Limb (tissue), 2 donors: ENCODE measurements at regions not wholly inside any gene's neighbourhood (a gene's known extent, or its start where the extent isn't known, plus 50 kb on each side); places are given as distances from the start of the nearest gene placed in this dataset.
"Not testable (repeated sequence)": the region's sequence is repeated elsewhere in the genome, so short reads cannot be mapped to it uniquely, and the experiment has no call there.

Experiments
- DNase-seq, 2 donors: peaks; one replicate each; pipeline ENCODE4 v3.0.0-alpha.2; 2016; ENCODE audit errors: extremely low spot score in 2 of 2

- no peak for DNase-seq
Observed at GRCh38 chr2:138267902-138268254, 233.7 kb upstream of the SPOPL start.

- no peak for DNase-seq
Observed at GRCh38 chr2:138269765-138270164, 231.8 kb upstream of the SPOPL start.

GRCh38 chr2:138271467-138271866 lies 230.1 kb upstream of the SPOPL start:
- DNase-seq, result no peak

GRCh38 chr2:138272524-138273195 lies 228.9 kb upstream of the SPOPL start:
- no peak for DNase-seq

- DNase-seq, result not testable (repeated sequence)
Observed at GRCh38 chr2:138273280-138273679, 228.3 kb upstream of the SPOPL start.

- no peak for DNase-seq
Observed at GRCh38 chr2:138274421-138275291, 226.9 kb upstream of the SPOPL start.

GRCh38 chr2:138275292-138275690 lies 226.3 kb upstream of the SPOPL start:
- no peak for DNase-seq

- no peak for DNase-seq
Observed at GRCh38 chr2:138275881-138276280, 225.7 kb upstream of the SPOPL start.

- DNase-seq, result no peak
Observed at GRCh38 chr2:138276339-138276738, 225.2 kb upstream of the SPOPL start.

GRCh38 chr2:138277062-138277461 lies 224.5 kb upstream of the SPOPL start:
- DNase-seq, result no peak

GRCh38 chr2:138279871-138280270 lies 221.7 kb upstream of the SPOPL start:
- no peak for DNase-seq

GRCh38 chr2:138280999-138281695 lies 220.4 kb upstream of the SPOPL start:
- DNase-seq, result no peak

- no peak for DNase-seq
Observed at GRCh38 chr2:138282014-138282672, 219.4 kb upstream of the SPOPL start.

- no peak for DNase-seq
Observed at GRCh38 chr2:138291805-138292204, 209.8 kb upstream of the SPOPL start.

- DNase-seq, result no peak
Observed at GRCh38 chr2:138293045-138293444, 208.5 kb upstream of the SPOPL start.

- no peak for DNase-seq
Observed at GRCh38 chr2:138293549-138293948, 208.0 kb upstream of the SPOPL start.

- DNase-seq, result no peak
Observed at GRCh38 chr2:138294451-138294850, 207.1 kb upstream of the SPOPL start.

GRCh38 chr2:138296365-138296764 lies 205.2 kb upstream of the SPOPL start:
- no peak for DNase-seq

GRCh38 chr2:138298120-138298814 lies 203.3 kb upstream of the SPOPL start:
- no peak for DNase-seq

GRCh38 chr2:138298900-138299299 lies 202.7 kb upstream of the SPOPL start:
- DNase-seq, result no peak

GRCh38 chr2:138306626-138307025 lies 194.9 kb upstream of the SPOPL start:
- DNase-seq, result no peak
